ENCODE measurements at regions not wholly inside any gene's neighbourhood (a gene's known extent, or its start where the extent isn't known, plus 50 kb on each side); places are given as distances from the start of the nearest gene placed in this dataset.

- no peak for TF ChIP-seq Cebpa-rat (IDR thresholded peaks at IDR 0.05)
- Histone ChIP-seq H3K9ac (no peak overlapping the region), H3K4me2 (no peak overlapping the region), H4K20me1 (no peaks in the 10 kb centered on the region), H3K9me3 (no peaks in the 10 kb centered on the region), H3K27me3 (no peaks in the 10 kb centered on the region), H3K4me1 (no peaks in the 10 kb centered on the region), H3K36me3 (no peaks in the 10 kb centered on the region), H3K27ac (no peak overlapping the region), H3K4me3 (no peak overlapping the region)
Observed at GRCh38 chr6:132868057-132868456, 53.7 kb downstream of the RPS12 start.

- Histone ChIP-seq H4K20me1 (no peaks in the 10 kb centered on the region), H3K27ac (no peak overlapping the region), H3K4me3 (no peak overlapping the region), H3K9ac (no peak overlapping the region), H3K4me1 (no peaks in the 10 kb centered on the region), H3K4me2 (no peak overlapping the region), H3K27me3 (no peaks in the 10 kb centered on the region), H3K9me3 (peaks cover 16% of the 10 kb centered on the region), H3K36me3 (no peaks in the 10 kb centered on the region)
- no peak for TF ChIP-seq Cebpa-rat (IDR thresholded peaks at IDR 0.05)
Observed at GRCh38 chr6:132872923-132873322, 58.6 kb downstream of the RPS12 start.

- Histone ChIP-seq H4K20me1 (no peaks in the 10 kb centered on the region), H3K4me2 (no peak overlapping the region), H3K4me3 (no peak overlapping the region)
Observed at GRCh38 chr6:132877003-132877402, 62.6 kb downstream of the RPS12 start.

GRCh38 chr6:132887204-132887603 is 72.8 kb downstream of the RPS12 start:
- Histone ChIP-seq H3K9ac (no peak overlapping the region), H4K20me1 (no peaks in the 10 kb centered on the region)
- no peak for TF ChIP-seq Cebpa-rat (IDR thresholded peaks at IDR 0.05)

More at GRCh38 chr6:132877003-132877402, 62.6 kb downstream of the RPS12 start:
- Histone ChIP-seq H3K9me3 (peaks cover 17% of the 10 kb centered on the region), H3K4me1 (no peaks in the 10 kb centered on the region), H3K9ac (no peak overlapping the region), H3K27ac (no peak overlapping the region), H3K36me3 (no peaks in the 10 kb centered on the region), H3K27me3 (no peaks in the 10 kb centered on the region)
- no peak for TF ChIP-seq Cebpa-rat (IDR thresholded peaks at IDR 0.05)

GRCh38 chr6:132888701-132889100 is 74.3 kb downstream of the RPS12 start:
- H3K9ac ChIP-seq, result no peak overlapping the region
- no peaks in the 10 kb centered on the region for H3K27me3 ChIP-seq
- no peaks in the 10 kb centered on the region for H3K4me1 ChIP-seq
- H3K9me3 ChIP-seq, result no peaks in the 10 kb centered on the region
- H3K4me2 ChIP-seq, result no peak overlapping the region
- TF ChIP-seq Cebpa-rat (IDR thresholded peaks at IDR 0.05), result no peak
- no peak overlapping the region for H3K27ac ChIP-seq
- H4K20me1 ChIP-seq, result no peaks in the 10 kb centered on the region
- no peak overlapping the region for H3K4me3 ChIP-seq
- H3K36me3 ChIP-seq, result no peaks in the 10 kb centered on the region

More at GRCh38 chr6:132887204-132887603, 72.8 kb downstream of the RPS12 start:
- no peaks in the 10 kb centered on the region for H3K9me3 ChIP-seq
- H3K4me3 ChIP-seq, result no peak overlapping the region
- no peaks in the 10 kb centered on the region for H3K36me3 ChIP-seq
- no peaks in the 10 kb centered on the region for H3K27me3 ChIP-seq
- no peak overlapping the region for H3K4me2 ChIP-seq
- no peak overlapping the region for H3K27ac ChIP-seq
- H3K4me1 ChIP-seq, result no peaks in the 10 kb centered on the region

GRCh38 chr6:132892929-132893771 is 78.8 kb downstream of the RPS12 start:
- H4K20me1 ChIP-seq, result no peaks in the 10 kb centered on the region
- no peak overlapping the region for H3K4me2 ChIP-seq
- no peak for TF ChIP-seq Cebpa-rat (IDR thresholded peaks at IDR 0.05)
- H3K36me3 ChIP-seq, result no peaks in the 10 kb centered on the region
- no peak overlapping the region for H3K4me3 ChIP-seq
- no peak overlapping the region for H3K27ac ChIP-seq
- no peaks in the 10 kb centered on the region for H3K4me1 ChIP-seq
- no peak overlapping the region for H3K9ac ChIP-seq
- no peaks in the 10 kb centered on the region for H3K9me3 ChIP-seq
- H3K27me3 ChIP-seq, result no peaks in the 10 kb centered on the region

- H3K4me2 ChIP-seq, result no peak overlapping the region
- no peak overlapping the region for H3K9ac ChIP-seq
- no peak overlapping the region for H3K4me3 ChIP-seq
- no peak overlapping the region for H3K27ac ChIP-seq
- H3K4me1 ChIP-seq, result no peaks in the 10 kb centered on the region
- no peak for TF ChIP-seq Cebpa-rat (IDR thresholded peaks at IDR 0.05)
- no peaks in the 10 kb centered on the region for H3K27me3 ChIP-seq
- no peaks in the 10 kb centered on the region for H3K36me3 ChIP-seq
- H3K9me3 ChIP-seq, result no peaks in the 10 kb centered on the region
- H4K20me1 ChIP-seq, result no peaks in the 10 kb centered on the region
Observed at GRCh38 chr6:132893772-132894490, 79.6 kb downstream of the RPS12 start.

GRCh38 chr6:132898376-132898775 is 84.0 kb downstream of the RPS12 start:
- Histone ChIP-seq H3K4me3 (no peak overlapping the region), H3K27ac (no peak overlapping the region), H3K4me2 (no peak overlapping the region), H3K4me1 (no peaks in the 10 kb centered on the region), H4K20me1 (no peaks in the 10 kb centered on the region), H3K27me3 (no peaks in the 10 kb centered on the region), H3K36me3 (no peaks in the 10 kb centered on the region), H3K9ac (no peak overlapping the region), H3K9me3 (no peaks in the 10 kb centered on the region)
- TF ChIP-seq Cebpa-rat (IDR thresholded peaks at IDR 0.05), result no peak

GRCh38 chr6:132900849-132901248 is 86.5 kb downstream of the RPS12 start:
- Histone ChIP-seq H3K4me1 (no peaks in the 10 kb centered on the region), H3K27ac (no peak overlapping the region), H4K20me1 (no peaks in the 10 kb centered on the region), H3K27me3 (no peaks in the 10 kb centered on the region), H3K36me3 (no peaks in the 10 kb centered on the region), H3K9ac (no peak overlapping the region), H3K4me3 (no peak overlapping the region), H3K9me3 (no peaks in the 10 kb centered on the region), H3K4me2 (no peak overlapping the region)
- TF ChIP-seq Cebpa-rat (IDR thresholded peaks at IDR 0.05), result no peak

- no peak for TF ChIP-seq Cebpa-rat (IDR thresholded peaks at IDR 0.05)
- Histone ChIP-seq H4K20me1 (no peaks in the 10 kb centered on the region), H3K4me3 (no peak overlapping the region), H3K4me1 (no peaks in the 10 kb centered on the region), H3K4me2 (no peak overlapping the region), H3K27me3 (no peaks in the 10 kb centered on the region), H3K36me3 (no peaks in the 10 kb centered on the region), H3K9ac (no peak overlapping the region), H3K27ac (no peak overlapping the region), H3K9me3 (no peaks in the 10 kb centered on the region)
Observed at GRCh38 chr6:132902901-132903300, 88.5 kb downstream of the RPS12 start.
